ENCODE measurements at regions not wholly inside any gene's neighbourhood (a gene's known extent, or its start where the extent isn't known, plus 50 kb on each side); places are given as distances from the start of the nearest gene placed in this dataset.
A peak's percentile ranks its signal among the peaks of the same experiment; 100 is the strongest.

GRCh38 chr13:29924482-29925350 is 74.3 kb upstream of the UBL3 start:
- in situ Hi-C loops (cut with MboI; ENCODE audit: low sequenced_read_pairs in 4 of 4) = no loop called here
- Histone ChIP-seq H3K4me3 (no peak overlapping the region), H3K36me3 (no peaks in the 10 kb centered on the region), H3K9me3 (no peaks in the 10 kb centered on the region), H3K27ac (peak overlapping the region in 3 of 4 donors; percentile 49 to 73 (median 52)), H3K27me3 (no peaks in the 10 kb centered on the region), H3K4me1 (peaks cover 21 to 26% of the 10 kb centered on the region in 2 donors)
- intact Hi-C loops (cut with DNase I; ENCODE audit: low total_unique reads) = loop anchor here (2.0 kb wide), 2 partner anchors 74 to 154 kb away; partner anchors contain the start of gene UBL3
- TF ChIP-seq POLR2A (IDR thresholded peaks at IDR 0.05) = no peak
- TF ChIP-seq CTCF (IDR thresholded peaks at IDR 0.05 in 4 of 5, conservative IDR thresholded peaks at IDR 0.05 in 1 of 5) = no peak
- ATAC-seq = no peak
- DNase-seq = no peak

- H3K4me3 ChIP-seq = no peak overlapping the region
- in situ Hi-C loops (cut with MboI; ENCODE audit: low sequenced_read_pairs in 4 of 4) (no loop called here), intact Hi-C loops (cut with DNase I; ENCODE audit: low total_unique reads) (loop anchor here (2.0 kb wide), 2 partner anchors 73 to 153 kb away; partner anchors contain the start of gene UBL3)
- TF ChIP-seq CTCF (IDR thresholded peaks at IDR 0.05 in 4 of 5, conservative IDR thresholded peaks at IDR 0.05 in 1 of 5) = peak; percentile 39 to 74 (median 58)
- no peak for TF ChIP-seq POLR2A (IDR thresholded peaks at IDR 0.05)
- peak; percentile 58 to 79 for ATAC-seq
- H3K27ac ChIP-seq = peak overlapping the region; percentile 49 to 73 (median 50)
- no peaks in the 10 kb centered on the region for H3K36me3 ChIP-seq
- H3K4me1 ChIP-seq = peaks cover 21 to 26% of the 10 kb centered on the region in 2 donors
- no peaks in the 10 kb centered on the region for H3K27me3 ChIP-seq
- H3K9me3 ChIP-seq = no peaks in the 10 kb centered on the region
- DNase-seq = peak; percentile 16 to 60
These were observed 73.4 kb upstream of the UBL3 start for GRCh38 chr13:29923554-29924481.

- no peak for DNase-seq
- no peak overlapping the region for H3K4me3 ChIP-seq
- peak overlapping the region; percentile 49 to 73 (median 50) for H3K27ac ChIP-seq
- TF ChIP-seq POLR2A (IDR thresholded peaks at IDR 0.05) (no peak), CTCF (IDR thresholded peaks at IDR 0.05 in 4 of 5, conservative IDR thresholded peaks at IDR 0.05 in 1 of 5) (no peak)
- no peak for ATAC-seq
- no peaks in the 10 kb centered on the region for H3K27me3 ChIP-seq
- in situ Hi-C loops (cut with MboI; ENCODE audit: low sequenced_read_pairs in 4 of 4) = no loop called here
- no peaks in the 10 kb centered on the region for H3K36me3 ChIP-seq
- no peaks in the 10 kb centered on the region for H3K9me3 ChIP-seq
- peaks cover 21 to 26% of the 10 kb centered on the region in 2 donors for H3K4me1 ChIP-seq
- intact Hi-C loops (cut with DNase I; ENCODE audit: low total_unique reads) = no loop called here
These were observed 72.5 kb upstream of the UBL3 start for GRCh38 chr13:29922896-29923295.

- in situ Hi-C loops (cut with MboI; ENCODE audit: low sequenced_read_pairs in 4 of 4) (no loop called here), intact Hi-C loops (cut with DNase I; ENCODE audit: low total_unique reads) (no loop called here)
- H3K27ac ChIP-seq = no peak overlapping the region
These were observed 71.9 kb upstream of the UBL3 start for GRCh38 chr13:29922281-29922821.

More at GRCh38 chr13:29922281-29922821, 71.9 kb upstream of the UBL3 start:
- Histone ChIP-seq H3K36me3 (no peaks in the 10 kb centered on the region), H3K4me3 (no peak overlapping the region), H3K9me3 (no peaks in the 10 kb centered on the region), H3K4me1 (peaks cover 21 to 26% of the 10 kb centered on the region in 2 donors), H3K27me3 (no peaks in the 10 kb centered on the region)
- no peak for ATAC-seq
- TF ChIP-seq POLR2A (IDR thresholded peaks at IDR 0.05) (no peak), CTCF (IDR thresholded peaks at IDR 0.05 in 4 of 5, conservative IDR thresholded peaks at IDR 0.05 in 1 of 5) (no peak)
- no peak for DNase-seq

Data from gastrocnemius medialis (tissue), 4 donors.